GM12878 (cell line): ENCODE measurements at regions not wholly inside any gene's neighbourhood (a gene's known extent, or its start where the extent isn't known, plus 50 kb on each side); places are given as distances from the start of the nearest gene placed in this dataset.

Experiments
- ATAC-seq: fragments of 200-7000 bp; cut with Tn5 transposase; 3 replicates; pipeline ENCODE4 v1.9.1; 2020; ENCODE audit warnings: mild to moderate bottlenecking, moderate library complexity
- BruUV-seq: library from RNA; stranded (reverse); fragments of 400-500 nt; replicated peaks from 2 replicates; lab custom pipeline; 2021; lab: Mats Ljungman, UMichigan
- CTCF ChIA-PET: fragments of 300-600 bp; sonication (Branson Sonifier 250); formaldehyde crosslinking; extraction: SDS; loops from one replicate; lab custom pipeline; 2021; ENCODE audit warnings: inconsistent platforms; lab: Yijun Ruan, JAX
- POLR2A ChIA-PET: fragments of 350-600 bp; formaldehyde crosslinking; extraction: SDS; loops from one replicate; lab custom pipeline; 2021; ENCODE audit warnings: inconsistent platforms; lab: Charles Lee
- RAD21 ChIA-PET: fragments of 300-600 bp; sonication (Branson Sonifier 250); formaldehyde crosslinking; loops from one replicate; lab custom pipeline; 2023; ENCODE audit warnings: antibody characterized with exemption; ENCODE audit not compliant: unreplicated experiment; lab: Charles Lee
- SMC1A ChIA-PET: fragments of 300-600 bp; sonication (Branson Sonifier 250); formaldehyde crosslinking; loops from one replicate; lab custom pipeline; 2023; ENCODE audit not compliant: unreplicated experiment, uncharacterized antibody; lab: Charles Lee
- DNase-seq: peaks from one replicate; pipeline ENCODE4 v3.0.0-alpha.2; 2011; ENCODE audit warnings: low read depth, low spot score
- FAIRE-seq: peaks from 3 replicates; lab custom pipeline; 2011; peaks lifted over from hg19 to GRCh38; lab: Jason Lieb, UNC
- H2AFZ ChIP-seq: 2 replicates; pipeline ENCODE4 v1.6.0; 2011; ENCODE audit warnings: low read depth, low read length, control low read depth; ENCODE audit not compliant: control insufficient read depth
- H3K27ac ChIP-seq: 2 replicates; pipeline ENCODE4 v1.5.1; 2011; ENCODE audit warnings: control low read depth; ENCODE audit not compliant: control insufficient read depth, insufficient read depth
- H3K27me3 ChIP-seq, 2 experiments: replicated peaks in 1 of 2; 2 replicates each; pipeline versions ENCODE4 v1.6.0 to v1.6.1; 2011; ENCODE audit warnings: low read length in 1 of 2; ENCODE audit not compliant: control insufficient read depth in 2 of 2, insufficient read depth in 2 of 2
- H3K36me3 ChIP-seq, 2 experiments: 2 replicates each; pipeline ENCODE4 v1.5.1; 2011; ENCODE audit warnings: low read length in 1 of 2; ENCODE audit not compliant: control insufficient read depth in 2 of 2, insufficient read depth in 2 of 2
- H3K4me1 ChIP-seq: 2 replicates; pipeline ENCODE4 v1.6.1; 2011; ENCODE audit warnings: mild to moderate bottlenecking, low read length, moderate library complexity, mixed read lengths; ENCODE audit not compliant: control insufficient read depth, insufficient read depth
- H3K4me2 ChIP-seq: 2 replicates; pipeline ENCODE4 v1.6.0; 2011; ENCODE audit warnings: control low read depth; ENCODE audit not compliant: control insufficient read depth, insufficient read depth
- H3K4me3 ChIP-seq: fragments of 200-600 bp; sonication (generic); 2 replicates; pipeline ENCODE4 v1.5.1; 2016
- H3K79me2 ChIP-seq: 2 replicates; pipeline ENCODE4 v1.6.0; 2011; ENCODE audit warnings: low read length; ENCODE audit not compliant: control insufficient read depth, insufficient read depth
- H3K9ac ChIP-seq: 2 replicates; pipeline ENCODE4 v1.8.0; 2011; ENCODE audit warnings: low read length, control low read depth, mixed read lengths; ENCODE audit not compliant: control insufficient read depth, insufficient read depth
- H3K9me3 ChIP-seq: replicated peaks from 3 replicates; pipeline ENCODE4 v1.5.1; 2011; ENCODE audit warnings: mild to moderate bottlenecking, low read length; ENCODE audit not compliant: control insufficient read depth, insufficient read depth
- H4K20me1 ChIP-seq: 2 replicates; pipeline ENCODE4 v1.6.0; 2011; ENCODE audit not compliant: control insufficient read depth, insufficient read depth
- CEBPB ChIP-seq, 2 experiments: fragments of 150-350 bp in 1 of 2; IDR thresholded peaks; 2 replicates each; pipeline ENCODE4 v1.6.1; 2012 to 2014; ENCODE audit warnings: low read depth in 2 of 2, low read length in 2 of 2, borderline replicate concordance in 1 of 2, inconsistent platforms in 1 of 2
- NFYB ChIP-seq: IDR thresholded peaks from 2 replicates; pipeline ENCODE4 v1.6.1; 2011; ENCODE audit warnings: low read depth, mild to moderate bottlenecking, low read length, improper control_type of control experiment, moderate library complexity; ENCODE audit not compliant: insufficient read depth
- PAX8 ChIP-seq: fragments of 450-650 bp; IDR thresholded peaks from 2 replicates; pipeline ENCODE4 v1.6.1; 2017; ENCODE audit warnings: mild to moderate bottlenecking, moderate library complexity
- SUZ12 ChIP-seq: fragments of 200-600 bp; sonication (generic); IDR thresholded peaks from one replicate; pipeline ENCODE4 v1.6.1; 2018; ENCODE audit warnings: antibody characterized with exemption, mild to moderate bottlenecking; ENCODE audit not compliant: unreplicated experiment
- WGBS: methylation state at CpG from one replicate; pipeline ENCODE4 v1.1.6; 2016; ENCODE audit warnings: low lambda C conversion rate; ENCODE audit not compliant: insufficient replicate concordance, insufficient coverage; ENCODE audit errors: missing lambda C conversion rate; 5-methylcytosine and 5-hydroxymethylcytosine counted together
- in situ Hi-C: fragments of 300-500 bp; cut with MboI; formaldehyde crosslinking; loops from 9 replicates; pipeline ENCODE4 v1.14.3; 2018; ENCODE audit warnings: mixed read lengths
- intact Hi-C: fragments of 100-400 bp; cut with micrococcal nuclease; formaldehyde crosslinking; loops from one replicate; pipeline ENCODE4 v1.14.2; 2022; ENCODE audit not compliant: unreplicated experiment

DNA sequence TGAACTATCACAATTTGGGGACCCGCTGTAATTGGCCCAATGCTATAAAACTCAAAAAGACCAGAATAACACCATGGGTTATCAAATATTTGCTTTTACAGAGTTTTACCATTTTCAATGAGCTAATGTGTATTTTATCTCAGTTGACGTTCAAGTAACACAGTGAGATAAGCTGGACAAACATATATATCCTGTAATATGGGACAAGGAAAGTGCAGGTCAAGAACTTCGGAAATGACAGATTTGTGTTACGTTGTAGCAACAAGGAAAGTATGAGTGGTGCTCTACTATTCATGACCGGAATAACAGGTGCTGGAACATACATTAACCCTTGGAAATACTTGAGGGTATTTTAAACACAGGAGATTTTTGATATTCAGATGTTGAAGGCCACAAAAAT lies 566.4 kb upstream of the FLRT2 start:
- Histone ChIP-seq H4K20me1 (no peaks in the 10 kb centered on the region), H3K27ac (no peak overlapping the region), H3K9me3 (no peaks in the 10 kb centered on the region), H3K4me1 (no peaks in the 10 kb centered on the region), H3K79me2 (no peaks in the 10 kb centered on the region), H3K9ac (no peak overlapping the region), H3K4me3 (no peak overlapping the region), H2AFZ (no peak overlapping the region), H3K36me3 (no peaks in the 10 kb centered on the region), H3K4me2 (no peak overlapping the region), H3K27me3 (no peaks in the 10 kb centered on the region)
- FAIRE-seq, result no peak
- intact Hi-C loops, result no loop called here
- BruUV-seq, result no TSS peak
- ChIA-PET RAD21 (no interaction called here), SMC1A (no interaction called here), CTCF (no interaction called here), POLR2A (no interaction called here)
- 12% methylated on average over 5 of the region's 5 CpGs for WGBS
- in situ Hi-C loops, result no loop called here
- no peak for ATAC-seq
- TF ChIP-seq SUZ12, result no peak
- TF ChIP-seq CEBPB (IDR thresholded peaks at IDR 0.05; ENCODE audit: borderline replicate concordance in 1 of 2, low read depth in 2 of 2, low read length in 2 of 2), result no peak
- no peak for DNase-seq

DNA sequence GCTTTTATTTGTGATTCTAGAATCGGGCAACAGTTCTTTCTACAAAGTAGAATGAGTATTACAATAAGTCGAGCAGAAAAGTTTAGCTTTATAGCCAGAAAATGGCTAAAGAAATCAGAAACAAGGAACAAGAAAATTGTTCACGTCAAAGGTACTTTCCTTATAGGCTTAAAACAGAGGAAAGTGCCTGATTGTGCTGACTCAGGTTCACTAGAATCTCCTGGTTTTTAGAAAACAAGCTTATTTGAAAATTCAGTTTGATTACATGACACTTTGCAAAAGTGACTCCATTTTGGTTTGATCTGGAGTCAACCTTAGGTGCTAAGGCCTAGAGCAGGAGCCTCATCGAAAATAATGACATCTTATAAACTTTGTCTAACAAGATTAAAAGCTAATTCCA lies 564.7 kb upstream of the FLRT2 start:
- BruUV-seq, result no TSS peak
- H3K9me3 ChIP-seq, result no peaks in the 10 kb centered on the region
- ChIA-PET RAD21 (no interaction called here), POLR2A (no interaction called here), CTCF (interaction anchor here (0.7 kb wide), 1 partner anchor 10 kb away, joined by 3 read pairs; no protein-coding TSS in a partner anchor), SMC1A (interaction anchor here (1.4 kb wide), 1 partner anchor 9 kb away, joined by 3 read pairs; no protein-coding TSS in a partner anchor)
- H3K27me3 ChIP-seq, result no peaks in the 10 kb centered on the region
- intact Hi-C loops (no loop called here), in situ Hi-C loops (no loop called here)
- no peak for TF ChIP-seq NFYB
- no peak for TF ChIP-seq PAX8
- DNase-seq (no peak), FAIRE-seq (no peak), ATAC-seq (no peak)
- no peak overlapping the region for H3K27ac ChIP-seq
- no peak overlapping the region for H3K4me2 ChIP-seq
- no peaks in the 10 kb centered on the region for H4K20me1 ChIP-seq
- no peak overlapping the region for H3K9ac ChIP-seq
- no peak overlapping the region for H3K4me3 ChIP-seq
- no peak overlapping the region for H2AFZ ChIP-seq
- WGBS, result 0% methylated on average over 4 of the region's 4 CpGs
- no peaks in the 10 kb centered on the region for H3K4me1 ChIP-seq
- no peaks in the 10 kb centered on the region for H3K36me3 ChIP-seq
- no peaks in the 10 kb centered on the region for H3K79me2 ChIP-seq
